Sigmoid colon (tissue), 6 donors: ENCODE measurements at regions not wholly inside any gene's neighbourhood (a gene's known extent, or its start where the extent isn't known, plus 50 kb on each side); places are given as distances from the start of the nearest gene placed in this dataset.
A peak's percentile ranks its signal among the peaks of the same experiment; 100 is the strongest.

ENCODE experiments used
- DNase-seq: peaks from one replicate; pipeline ENCODE4 v3.0.0-alpha.2; 2019
- H3K27ac ChIP-seq, 4 donors: fragments of 200-600 bp; sonication (generic); one replicate each; pipeline ENCODE4 v1.5.1; 2016 to 2019; ENCODE audit warnings: mild to moderate bottlenecking in 1 of 4
- H3K27me3 ChIP-seq, 3 donors: fragments of 200-600 bp; sonication (generic); one replicate each; pipeline ENCODE4 v1.5.1; 2019; ENCODE audit warnings: mild to moderate bottlenecking in 1 of 3
- H3K36me3 ChIP-seq, 4 donors: fragments of 200-600 bp; sonication (generic); one replicate each; pipeline ENCODE4 v1.5.1; 2016 to 2019
- H3K4me1 ChIP-seq, 4 donors: fragments of 200-600 bp; sonication (generic); one replicate each; pipeline ENCODE4 v1.5.1; 2017 to 2019
- H3K4me3 ChIP-seq, 4 donors: fragments of 200-600 bp; sonication (generic); one replicate each; pipeline ENCODE4 v1.5.1; 2017 to 2019; ENCODE audit warnings: mild to moderate bottlenecking in 2 of 4, moderate library complexity in 1 of 4
- H3K9me3 ChIP-seq, 4 donors: fragments of 200-600 bp in 3 of 4; sonication (generic) in 3 of 4; one replicate each; pipeline versions ENCODE4 v1.5.1 to v1.6.1; 2013 to 2019
- EP300 ChIP-seq, 4 donors: sonication (generic); formaldehyde crosslinking; IDR thresholded peaks; one replicate each; pipeline ENCODE4 v1.6.1; 2017; ENCODE audit warnings: antibody characterized with exemption in 4 of 4
- POLR2A ChIP-seq, 2 donors: fragments of 450-650 bp; IDR thresholded peaks; one replicate each; pipeline ENCODE4 v1.6.1; 2016; ENCODE audit warnings: antibody characterized with exemption in 2 of 2, mild to moderate bottlenecking in 2 of 2, moderate library complexity in 2 of 2
- POLR2AphosphoS5 ChIP-seq, 4 donors: sonication (generic); formaldehyde crosslinking; IDR thresholded peaks; one replicate each; pipeline ENCODE4 v1.6.1; 2017; ENCODE audit warnings: antibody characterized with exemption in 4 of 4
- WGBS, 2 donors: extraction: QIAGEN DNeasy Blood & Tissue Kit; methylation state at CpG; one replicate each; pipeline ENCODE4 v1.1.7; 2013; 5-methylcytosine and 5-hydroxymethylcytosine counted together
- intact Hi-C: fragments of 100-400 bp; cut with DNase I; formaldehyde crosslinking; loops from one replicate; pipeline ENCODE4 v1.15.1; 2023
- TF ChIP-seq, protein P1 (sequence below), 4 experiments: fragments of 450-650 bp in 3 of 4; fragments of 200-600 bp in 1 of 4; IDR thresholded peaks; one replicate each; pipeline ENCODE4 v1.5.1; 2016 to 2019; ENCODE audit warnings: antibody characterized with exemption in 4 of 4, mild to moderate bottlenecking in 3 of 4, moderate library complexity in 2 of 4
- donor health status: healthy with polysubstance abuse.
- donor health status: healthy.

DNA sequence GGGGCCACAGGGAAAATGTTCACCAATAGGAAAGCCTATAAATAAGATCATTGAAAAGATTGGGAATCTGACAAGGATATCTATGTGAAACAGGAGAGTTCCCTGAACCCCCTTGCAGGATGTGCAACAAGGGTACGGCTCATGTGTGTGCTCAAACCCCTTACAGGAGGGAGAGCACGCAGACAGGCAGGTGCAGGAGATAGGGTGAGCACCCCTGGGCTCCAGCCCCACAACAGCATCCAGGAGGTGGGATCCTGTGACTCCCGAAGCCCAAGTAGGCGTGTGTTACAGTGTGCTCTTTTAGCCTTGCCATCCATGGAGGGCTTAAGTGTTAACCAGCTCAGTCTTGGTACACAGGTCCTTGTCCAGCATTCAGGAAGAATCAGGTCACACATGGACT, 204.2 kb downstream of the BMP7 start:
- H3K27ac ChIP-seq = no peak overlapping the region
- no peak overlapping the region for H3K4me3 ChIP-seq
- H3K27me3 ChIP-seq = peaks cover 0 to 29% (median 5%) of the 10 kb centered on the region in 3 donors
- intact Hi-C loops = loop anchor here (5.0 kb wide), 1 partner anchor 510 kb away; no protein-coding TSS in a partner anchor
- no peaks in the 10 kb centered on the region for H3K36me3 ChIP-seq
- no peak for TF ChIP-seq POLR2A (IDR thresholded peaks at IDR 0.05)
- no peak for TF ChIP-seq EP300 (IDR thresholded peaks at IDR 0.05)
- TF ChIP-seq, protein P1, sequence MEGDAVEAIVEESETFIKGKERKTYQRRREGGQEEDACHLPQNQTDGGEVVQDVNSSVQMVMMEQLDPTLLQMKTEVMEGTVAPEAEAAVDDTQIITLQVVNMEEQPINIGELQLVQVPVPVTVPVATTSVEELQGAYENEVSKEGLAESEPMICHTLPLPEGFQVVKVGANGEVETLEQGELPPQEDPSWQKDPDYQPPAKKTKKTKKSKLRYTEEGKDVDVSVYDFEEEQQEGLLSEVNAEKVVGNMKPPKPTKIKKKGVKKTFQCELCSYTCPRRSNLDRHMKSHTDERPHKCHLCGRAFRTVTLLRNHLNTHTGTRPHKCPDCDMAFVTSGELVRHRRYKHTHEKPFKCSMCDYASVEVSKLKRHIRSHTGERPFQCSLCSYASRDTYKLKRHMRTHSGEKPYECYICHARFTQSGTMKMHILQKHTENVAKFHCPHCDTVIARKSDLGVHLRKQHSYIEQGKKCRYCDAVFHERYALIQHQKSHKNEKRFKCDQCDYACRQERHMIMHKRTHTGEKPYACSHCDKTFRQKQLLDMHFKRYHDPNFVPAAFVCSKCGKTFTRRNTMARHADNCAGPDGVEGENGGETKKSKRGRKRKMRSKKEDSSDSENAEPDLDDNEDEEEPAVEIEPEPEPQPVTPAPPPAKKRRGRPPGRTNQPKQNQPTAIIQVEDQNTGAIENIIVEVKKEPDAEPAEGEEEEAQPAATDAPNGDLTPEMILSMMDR (IDR thresholded peaks at IDR 0.05) = no peak
- no peak for TF ChIP-seq POLR2AphosphoS5 (IDR thresholded peaks at IDR 0.05)
- no peaks in the 10 kb centered on the region for H3K9me3 ChIP-seq
- no peak for DNase-seq
- WGBS, 2 donors = 81 to 87% methylated on average over 4 of the region's 4 CpGs
- peaks cover 0 to 7% (median 0%) of the 10 kb centered on the region in 4 donors for H3K4me1 ChIP-seq

- Histone ChIP-seq H3K9me3 (no peaks in the 10 kb centered on the region), H3K27me3 (peaks cover 0 to 29% (median 5%) of the 10 kb centered on the region in 3 donors), H3K4me1 (peaks cover 0 to 7% (median 0%) of the 10 kb centered on the region in 4 donors), H3K4me3 (no peak overlapping the region), H3K27ac (no peak overlapping the region), H3K36me3 (no peaks in the 10 kb centered on the region)
- TF ChIP-seq, protein P1 (IDR thresholded peaks at IDR 0.05) = no peak
- no peak for TF ChIP-seq POLR2AphosphoS5 (IDR thresholded peaks at IDR 0.05)
- TF ChIP-seq POLR2A (IDR thresholded peaks at IDR 0.05) = no peak
- TF ChIP-seq EP300 (IDR thresholded peaks at IDR 0.05) = no peak
- intact Hi-C loops = loop anchor here (5.0 kb wide), 1 partner anchor 510 kb away; no protein-coding TSS in a partner anchor
- 68 to 73% methylated on average over 8 of the region's 8 CpGs for WGBS, 2 donors
- DNase-seq = peak; percentile 29
These were observed 203.7 kb downstream of the BMP7 start for GRCh38 chr20:57062696-57063270.

GRCh38 chr20:57064836-57065235, 201.6 kb downstream of the BMP7 start:
- Histone ChIP-seq H3K4me3 (no peak overlapping the region), H3K9me3 (no peaks in the 10 kb centered on the region), H3K4me1 (peaks cover 0 to 7% (median 0%) of the 10 kb centered on the region in 4 donors), H3K27me3 (peaks cover 0 to 45% (median 10%) of the 10 kb centered on the region in 3 donors), H3K36me3 (no peaks in the 10 kb centered on the region), H3K27ac (no peak overlapping the region)
- WGBS, 2 donors = 85 to 90% methylated on average over 5 of the region's 5 CpGs
- intact Hi-C loops = loop anchor here (5.0 kb wide), 1 partner anchor 513 kb away; no protein-coding TSS in a partner anchor
- TF ChIP-seq POLR2AphosphoS5 (IDR thresholded peaks at IDR 0.05) = no peak
- TF ChIP-seq POLR2A (IDR thresholded peaks at IDR 0.05) = no peak
- no peak for TF ChIP-seq EP300 (IDR thresholded peaks at IDR 0.05)
- TF ChIP-seq, protein P1 (IDR thresholded peaks at IDR 0.05) = no peak
- DNase-seq = peak; percentile 37

- Histone ChIP-seq H3K4me1 (peaks cover 0 to 7% (median 0%) of the 10 kb centered on the region in 4 donors), H3K4me3 (no peak overlapping the region), H3K9me3 (no peaks in the 10 kb centered on the region), H3K27me3 (peaks cover 0 to 47% (median 17%) of the 10 kb centered on the region in 3 donors), H3K27ac (no peak overlapping the region), H3K36me3 (no peaks in the 10 kb centered on the region)
- WGBS, 2 donors = 17 to 23% methylated on average over 7 of the region's 7 CpGs
- no peak for DNase-seq
- TF ChIP-seq EP300 (IDR thresholded peaks at IDR 0.05) (no peak), POLR2AphosphoS5 (IDR thresholded peaks at IDR 0.05) (no peak), POLR2A (IDR thresholded peaks at IDR 0.05) (no peak)
- TF ChIP-seq, protein P1 (IDR thresholded peaks at IDR 0.05) = no peak
- intact Hi-C loops = no loop called here
These were observed 200.8 kb downstream of the BMP7 start for GRCh38 chr20:57065646-57066045.
